Smooth muscle cell of the brain vasculature (primary cell): ENCODE measurements at regions not wholly inside any gene's neighbourhood (a gene's known extent, or its start where the extent isn't known, plus 50 kb on each side); places are given as distances from the start of the nearest gene placed in this dataset.

Source experiments
- DNase-seq: peaks from one replicate; pipeline ENCODE4 v3.0.0-alpha.2; 2012; ENCODE audit warnings: low read depth, low spot score

DNA sequence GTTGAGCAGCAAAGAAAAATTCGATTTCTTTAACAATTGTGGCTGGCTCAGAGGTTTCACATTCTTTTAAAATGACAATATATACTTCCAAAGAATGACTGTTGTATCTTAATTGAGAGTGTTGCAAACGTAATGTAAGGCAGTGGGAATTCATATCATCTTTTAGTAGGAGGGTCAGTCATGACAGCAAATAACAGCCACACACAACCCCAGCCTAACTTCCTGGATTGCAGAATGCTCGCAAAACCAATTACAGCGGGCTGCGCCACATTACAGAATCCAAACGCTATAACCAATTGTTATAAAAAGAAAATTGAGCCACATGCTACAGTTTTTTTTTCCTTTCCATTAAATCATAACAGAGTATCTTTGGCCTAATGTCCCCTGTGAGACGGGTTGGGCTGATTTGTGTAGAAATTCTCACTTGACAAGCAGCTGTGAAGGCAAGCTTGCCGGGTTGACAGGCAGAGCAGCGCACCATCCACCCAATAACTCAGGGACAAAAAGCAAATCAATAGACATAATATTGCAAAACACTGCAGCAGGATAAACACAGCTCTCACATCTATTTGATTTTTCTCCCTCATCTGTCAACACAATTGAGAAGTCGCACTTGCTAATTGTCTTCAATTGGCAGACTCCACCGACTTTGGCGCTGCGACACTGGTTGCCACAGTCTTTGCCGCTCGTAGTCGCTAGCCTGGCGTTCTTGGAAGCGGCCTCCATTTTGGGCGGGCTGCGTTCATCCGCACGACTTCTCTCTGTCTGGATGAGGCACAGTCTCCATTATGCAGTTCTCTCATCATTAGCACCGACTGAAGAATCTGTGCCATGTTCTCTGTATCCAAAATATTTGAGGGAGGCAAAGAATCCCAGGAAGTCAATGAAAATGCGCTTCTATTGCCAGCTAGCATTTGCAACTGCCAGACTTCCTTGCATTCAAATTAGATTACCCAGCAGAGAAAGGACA is 95.0 kb upstream of the CCDC68 start:
- no peak for DNase-seq

DNA sequence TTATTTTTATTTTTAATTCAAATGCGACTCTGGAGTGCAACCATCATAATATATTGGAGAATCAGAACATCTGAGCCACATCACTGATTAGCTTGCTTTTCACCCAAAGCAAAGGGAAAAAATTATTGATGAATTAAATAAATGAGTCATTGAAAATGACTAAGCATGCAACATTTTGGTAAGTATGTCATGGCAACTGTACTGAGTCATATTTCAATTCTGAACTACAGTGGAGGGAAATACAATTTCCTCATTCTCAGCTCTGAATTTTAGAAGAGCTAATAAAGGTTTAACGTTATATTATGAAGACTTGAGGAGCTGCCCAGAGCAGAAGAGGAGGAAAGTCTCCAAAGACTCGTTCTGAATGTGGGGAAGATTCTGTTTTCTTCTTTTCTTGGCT is 89.6 kb upstream of the CCDC68 start:
- DNase-seq = no peak

DNA sequence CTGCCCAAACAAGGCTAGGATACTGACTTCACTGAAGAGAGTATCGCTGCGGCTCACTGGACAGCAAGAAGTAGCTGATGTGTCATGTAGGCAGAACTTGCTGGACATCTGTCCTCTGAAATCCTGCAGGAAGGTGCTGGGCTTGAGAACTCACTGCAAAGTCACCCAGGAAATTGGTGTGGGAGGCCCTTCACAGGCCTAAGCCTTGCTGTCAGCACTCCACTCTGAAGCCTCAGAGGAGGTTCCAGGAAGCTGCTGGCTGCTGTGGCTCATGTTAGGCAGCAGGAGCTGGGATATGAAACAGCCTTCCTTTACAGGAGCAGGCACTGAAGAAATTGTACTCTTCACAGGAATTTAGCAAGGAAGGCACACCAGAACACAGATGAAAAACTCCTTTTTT is 88.3 kb upstream of the CCDC68 start:
- DNase-seq = no peak

DNA sequence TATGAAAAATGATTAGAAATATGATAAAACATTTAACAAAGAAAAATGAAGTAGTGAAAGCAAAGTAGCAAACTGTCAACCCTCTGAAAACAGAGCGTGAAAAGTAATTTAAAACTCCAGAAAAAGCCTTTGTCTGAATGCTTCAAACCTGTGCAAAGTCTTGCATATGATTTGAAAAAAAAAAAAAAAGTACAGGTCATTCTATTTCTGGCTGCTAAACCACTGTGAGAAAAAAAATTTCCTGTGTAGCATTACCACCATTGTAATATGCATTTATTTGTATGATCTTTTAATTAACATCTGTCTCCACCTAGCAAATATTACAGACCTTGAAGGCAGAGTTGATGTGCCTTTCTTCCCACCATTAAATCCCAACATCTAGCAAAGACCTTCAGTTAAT is 82.1 kb upstream of the CCDC68 start:
- DNase-seq = no peak

DNA sequence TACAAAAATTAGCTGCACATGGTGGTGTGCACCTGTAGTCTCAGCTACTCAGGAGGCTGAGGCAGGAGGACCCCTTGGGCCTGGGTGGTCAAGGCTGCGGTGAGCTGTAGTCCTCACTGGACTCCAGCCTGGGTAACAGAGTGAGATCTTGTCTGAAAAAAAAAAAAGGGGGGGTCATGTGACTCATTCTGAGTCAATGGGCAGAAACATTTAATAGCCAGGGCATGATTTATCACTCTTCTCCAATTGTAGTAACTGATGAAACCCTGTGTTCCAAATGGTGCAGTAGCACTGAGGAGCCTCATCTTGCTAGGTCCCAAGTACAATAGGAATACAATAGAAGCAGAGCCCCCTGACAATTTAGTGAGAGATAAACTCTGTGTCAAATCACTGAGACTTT is 78.9 kb upstream of the CCDC68 start:
- DNase-seq = no peak

DNA sequence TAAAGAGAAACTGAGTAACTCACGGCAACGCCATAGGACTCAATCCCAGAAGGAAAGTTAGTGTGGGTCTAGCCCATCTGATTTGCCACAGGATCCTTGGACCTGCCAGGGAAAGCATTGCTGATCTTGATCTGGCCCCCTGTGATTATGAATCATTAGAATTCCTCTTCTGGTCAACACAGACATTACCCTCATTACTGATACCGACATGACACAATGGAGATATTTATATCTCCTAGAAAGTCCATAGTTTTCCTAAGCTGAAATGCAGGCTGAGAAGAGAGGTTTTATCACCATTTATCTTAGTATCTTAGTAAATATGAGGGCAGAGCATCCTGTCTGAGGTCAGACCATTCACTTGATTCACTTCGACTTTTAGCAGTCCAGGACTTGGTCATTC is 75.5 kb upstream of the CCDC68 start:
- no peak for DNase-seq

DNA sequence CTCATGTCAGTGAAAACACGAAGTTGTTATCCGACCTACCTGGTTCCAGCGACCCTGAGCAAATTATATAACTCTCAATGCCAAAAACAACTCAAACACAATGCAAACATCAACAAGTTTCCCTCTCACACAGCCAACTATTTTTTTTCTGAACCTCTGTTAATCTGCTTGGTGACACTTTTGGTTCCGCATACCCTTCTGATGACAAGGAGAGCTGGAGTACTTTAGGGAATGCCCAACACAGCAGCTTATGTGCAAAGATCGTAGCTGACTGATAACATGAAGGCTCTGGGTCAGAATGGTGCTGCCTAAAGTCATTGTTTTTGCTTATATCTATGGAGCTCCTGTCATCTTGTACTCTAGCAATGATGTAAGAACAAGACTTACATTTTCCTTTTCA is 72.7 kb upstream of the CCDC68 start:
- no peak for DNase-seq

DNA sequence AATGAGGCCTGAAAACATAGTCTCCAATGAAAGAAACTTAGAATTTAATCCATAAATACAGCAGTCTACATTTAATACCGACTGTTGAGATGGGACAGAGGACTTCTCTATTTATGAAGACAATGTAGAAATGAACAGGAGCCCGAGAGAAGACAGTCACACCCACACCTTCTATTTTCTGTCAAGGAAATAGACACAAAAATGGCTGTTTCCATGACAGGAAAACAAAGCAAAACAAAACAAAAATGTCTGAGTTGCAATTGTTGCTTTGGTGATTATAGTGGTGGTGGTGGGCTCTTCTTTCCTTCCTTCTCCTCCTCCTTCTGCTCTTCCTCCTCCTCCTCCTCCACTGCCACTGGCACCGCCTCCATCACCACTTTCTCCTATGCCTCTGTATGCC is 72.3 kb upstream of the CCDC68 start:
- DNase-seq = no peak

DNA sequence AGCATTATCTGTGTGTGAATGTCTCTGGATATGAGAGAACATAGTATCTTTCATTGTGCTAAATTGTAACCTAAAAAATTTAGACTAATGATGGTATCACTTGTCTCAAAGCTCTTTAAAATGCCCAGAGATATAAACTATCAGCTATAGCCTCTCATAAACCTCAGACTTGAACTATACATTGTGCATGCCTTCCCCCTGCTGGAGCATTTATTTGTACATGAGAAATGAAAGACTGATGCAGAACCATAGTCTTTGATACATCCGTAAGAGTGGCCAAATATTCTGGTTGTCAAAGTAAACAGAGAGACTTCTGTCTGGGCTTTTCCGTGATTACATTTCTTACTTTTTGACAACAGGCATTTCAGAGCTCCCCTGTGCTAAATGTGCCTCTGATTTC is 71.9 kb upstream of the CCDC68 start:
- DNase-seq = no peak

DNA sequence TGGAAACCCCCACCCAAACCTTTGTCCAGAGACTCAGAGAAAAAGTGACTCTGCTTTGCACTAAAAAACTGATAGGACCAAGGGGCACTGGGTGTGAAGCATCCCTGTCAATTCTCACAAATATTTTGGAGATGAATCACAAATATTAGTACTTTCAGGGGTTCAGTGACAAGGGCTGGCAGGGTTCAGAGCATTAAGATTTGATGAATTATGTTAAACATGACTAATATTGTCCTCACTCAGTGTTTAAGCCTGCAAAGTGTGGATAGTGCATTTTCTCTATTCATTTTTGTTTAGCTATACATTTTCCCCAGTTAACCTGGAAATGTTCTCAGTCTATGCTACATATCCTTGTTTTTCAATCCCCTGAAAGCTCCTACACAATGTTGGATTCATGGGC is 65.3 kb upstream of the CCDC68 start:
- DNase-seq = no peak

DNA sequence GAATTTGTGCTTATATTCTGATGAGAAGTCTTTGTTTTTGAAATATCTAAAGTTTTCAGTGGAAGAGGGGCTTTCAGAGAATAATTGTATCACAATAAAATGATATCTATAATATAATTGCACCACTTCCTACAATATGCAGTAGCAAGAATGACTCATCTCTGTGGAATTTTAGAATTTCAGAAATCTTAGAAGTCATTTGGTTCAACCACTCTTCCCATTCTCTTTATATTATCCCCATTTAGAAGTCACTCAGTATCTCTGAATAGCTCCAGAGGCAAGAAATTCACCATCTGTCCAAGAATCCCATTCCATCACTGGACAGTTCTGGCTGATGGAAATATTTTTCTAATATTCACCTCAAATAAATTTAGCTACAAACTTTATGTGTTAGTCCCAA is 59.3 kb upstream of the CCDC68 start:
- DNase-seq = peak; percentile 0

DNA sequence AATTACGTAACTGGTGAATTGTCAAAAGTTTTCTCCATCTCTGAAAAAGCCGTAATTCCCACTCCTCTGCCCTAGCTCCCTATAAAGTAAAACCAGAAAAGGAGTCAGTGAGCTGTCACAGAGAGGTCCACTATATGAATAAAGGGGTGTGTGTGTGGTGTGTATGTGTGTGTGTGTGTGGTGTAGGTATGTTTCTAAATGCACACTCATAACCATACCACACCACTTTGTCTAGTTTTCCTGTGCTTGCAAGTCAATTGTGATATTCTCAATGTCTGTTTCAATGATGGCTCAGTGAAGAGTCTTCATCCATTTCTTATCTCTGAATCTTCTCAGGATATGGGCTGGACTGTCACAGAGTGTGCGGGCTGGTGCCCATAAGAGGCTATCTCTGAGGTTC is 54.8 kb upstream of the CCDC68 start:
- DNase-seq = no peak

DNA sequence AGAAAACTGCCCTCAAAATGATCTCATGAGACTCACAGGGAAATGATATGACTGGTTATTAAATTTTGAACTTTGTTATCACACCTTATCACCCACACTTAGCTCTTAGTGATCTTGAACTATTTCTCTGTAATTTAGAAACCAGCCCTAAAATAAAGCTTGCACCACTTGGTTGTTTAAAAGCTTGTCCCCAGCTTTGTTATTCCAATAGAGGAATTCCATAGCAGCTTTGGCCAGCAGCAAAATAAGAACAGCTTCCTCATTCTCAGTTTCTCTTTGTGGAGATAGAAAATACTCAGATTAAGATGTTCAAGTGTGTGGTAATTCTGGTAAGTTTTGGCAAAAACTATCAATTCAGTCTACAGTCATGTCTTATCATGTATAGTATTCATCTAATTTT is 54.4 kb upstream of the CCDC68 start:
- no peak for DNase-seq

DNA sequence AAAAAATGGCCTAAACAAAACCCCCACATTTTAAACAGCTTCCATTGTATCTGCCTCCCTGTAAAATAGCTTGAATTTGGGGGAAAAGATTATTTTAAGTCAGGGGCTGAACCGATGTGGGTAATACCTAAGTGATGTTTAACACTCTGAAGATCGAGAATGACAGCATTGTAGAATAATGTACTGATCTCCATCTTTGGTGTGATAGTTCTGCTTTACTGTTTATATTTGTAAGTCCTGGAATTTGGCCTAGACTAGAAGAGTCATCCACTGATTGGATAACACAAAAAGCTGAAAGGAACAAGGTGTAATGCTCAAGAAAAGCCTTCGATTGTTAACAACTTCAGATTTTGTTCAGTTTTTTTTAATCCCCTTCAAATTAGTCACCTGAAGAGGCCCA is 53.8 kb upstream of the CCDC68 start:
- no peak for DNase-seq

DNA sequence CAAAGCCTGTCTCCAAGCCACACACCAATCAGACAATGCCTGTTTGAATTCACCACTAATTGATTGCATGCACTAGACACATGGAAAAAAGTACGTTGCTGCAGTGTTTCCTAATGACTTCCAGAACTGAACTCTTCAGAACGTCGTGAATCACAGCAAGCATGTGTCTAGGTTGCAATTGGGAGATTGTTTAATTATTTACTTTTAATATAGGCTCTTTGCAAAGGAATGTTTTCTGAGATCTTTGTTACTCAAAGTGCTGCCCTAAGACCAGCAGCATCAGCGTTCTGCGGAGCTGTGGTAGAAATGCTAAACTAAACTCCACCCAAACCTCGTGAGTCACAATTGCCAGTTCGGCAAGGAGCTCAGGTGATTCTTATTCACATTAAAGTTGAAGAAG is 52.7 kb upstream of the CCDC68 start:
- no peak for DNase-seq
